Testis (tissue), 2 donors: ENCODE measurements at regions not wholly inside any gene's neighbourhood (a gene's known extent, or its start where the extent isn't known, plus 50 kb on each side); places are given as distances from the start of the nearest gene placed in this dataset.

Experiments
- CTCF ChIP-seq, 3 experiments: fragments of 450-650 bp in 2 of 3; fragments of 200-600 bp in 1 of 3; sonication (generic) in 1 of 3; IDR thresholded peaks; one replicate each; pipeline ENCODE4 v1.5.1; 2016 to 2019; ENCODE audit warnings: antibody characterized with exemption in 3 of 3, mild to moderate bottlenecking in 2 of 3, moderate library complexity in 1 of 3
- POLR2A ChIP-seq: fragments of 450-650 bp; IDR thresholded peaks from one replicate; pipeline ENCODE4 v1.6.1; 2017; ENCODE audit warnings: antibody characterized with exemption, mild to moderate bottlenecking, moderate library complexity

- TF ChIP-seq CTCF (IDR thresholded peaks at IDR 0.05) (no peak), POLR2A (no peak)
These were observed 203.3 kb upstream of the LMCD1 start for GRCh38 chr3:8298021-8298954.
